ENCODE measurements at regions not wholly inside any gene's neighbourhood (a gene's known extent, or its start where the extent isn't known, plus 50 kb on each side); places are given as distances from the start of the nearest gene placed in this dataset.
A peak's percentile ranks its signal among the peaks of the same experiment; 100 is the strongest.

DNA sequence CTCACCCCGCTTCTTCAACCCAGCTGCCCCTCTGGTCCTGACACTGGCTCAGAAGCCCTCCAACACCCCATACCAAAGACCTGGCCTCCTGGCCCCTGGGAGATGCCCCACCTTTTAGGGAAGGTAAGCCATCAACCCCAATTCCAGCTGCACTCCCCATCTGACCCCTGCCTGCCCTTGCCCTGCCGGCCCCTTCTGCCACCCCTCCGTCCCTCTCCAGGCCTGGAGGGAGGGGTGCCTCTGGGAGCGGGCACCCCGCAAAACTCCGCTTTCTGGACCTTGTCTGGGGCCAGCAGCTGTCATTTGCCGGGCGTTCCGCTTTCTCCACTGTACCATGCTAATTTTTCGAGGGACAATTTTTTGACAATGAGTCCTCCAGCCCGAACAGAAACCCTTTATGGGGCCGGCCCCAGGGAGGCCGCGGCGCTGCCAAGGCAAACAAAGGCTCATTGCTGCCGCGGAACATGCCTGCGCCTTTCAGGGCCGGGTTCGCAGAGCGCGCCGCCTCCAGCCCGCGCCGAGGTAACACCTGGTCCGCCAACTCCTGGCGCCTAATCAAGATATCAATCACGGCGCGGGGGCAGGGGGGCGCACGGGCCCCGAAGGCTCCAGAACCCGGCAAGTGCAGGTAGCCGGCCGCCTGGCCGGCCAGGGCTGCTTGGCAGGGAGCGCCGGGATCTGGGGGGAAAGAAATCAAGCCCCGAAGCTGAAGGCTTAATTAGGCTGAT is 96.0 kb downstream of the INHBB start:
- DNase-seq, result peak; percentile 75

DNA sequence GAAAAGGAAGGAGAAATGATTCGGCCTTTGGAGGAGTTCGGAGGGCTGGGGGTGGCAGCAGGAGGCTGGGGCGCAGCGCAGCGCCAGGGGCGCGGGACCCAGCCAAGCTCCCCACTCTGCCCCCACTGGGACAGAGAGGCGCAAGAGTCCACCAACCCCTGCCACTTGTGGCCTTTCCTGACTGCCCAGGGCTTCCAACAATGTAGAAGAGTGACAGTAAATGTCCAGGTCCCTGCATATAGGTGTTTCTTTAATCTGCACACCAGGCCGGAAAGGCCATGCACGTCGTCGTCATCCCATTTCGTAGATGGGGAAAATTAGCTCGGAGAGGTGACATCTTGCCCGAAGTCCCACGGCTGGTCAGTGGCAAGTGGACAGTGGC is 96.6 kb downstream of the INHBB start:
- no peak for DNase-seq

DNA sequence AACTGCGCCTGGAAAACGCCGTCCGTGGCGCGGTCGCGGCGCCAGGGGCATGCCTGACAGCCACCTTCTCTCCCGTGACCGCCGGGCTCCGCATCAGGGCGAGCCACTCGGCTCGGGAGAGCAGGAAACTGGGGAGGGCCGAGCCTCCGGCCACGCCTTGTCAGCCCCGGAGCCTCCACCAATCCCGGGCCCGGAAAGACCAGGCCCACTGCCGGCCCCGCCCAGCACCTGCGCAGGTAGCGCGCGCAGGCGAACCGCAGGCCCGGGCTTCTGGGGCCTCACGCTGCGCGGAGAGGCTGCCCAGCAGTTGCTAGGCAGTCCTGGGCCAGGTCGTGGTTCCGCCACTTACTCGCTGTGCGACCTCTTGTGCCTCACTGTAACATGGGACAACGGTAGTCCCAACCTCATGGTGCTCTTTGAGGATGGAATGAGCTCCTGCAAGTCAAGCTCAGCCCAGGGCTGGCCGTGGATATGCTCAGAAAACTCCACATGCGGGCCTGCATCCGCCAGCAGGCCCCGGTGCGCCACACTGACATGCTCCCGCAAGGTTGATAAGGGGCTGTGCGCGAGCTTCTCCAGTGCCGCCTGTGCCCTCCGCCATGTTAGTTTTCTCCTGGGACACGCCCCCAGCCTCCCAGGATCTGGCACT is 97.1 kb downstream of the INHBB start:
- no peak for DNase-seq

DNA sequence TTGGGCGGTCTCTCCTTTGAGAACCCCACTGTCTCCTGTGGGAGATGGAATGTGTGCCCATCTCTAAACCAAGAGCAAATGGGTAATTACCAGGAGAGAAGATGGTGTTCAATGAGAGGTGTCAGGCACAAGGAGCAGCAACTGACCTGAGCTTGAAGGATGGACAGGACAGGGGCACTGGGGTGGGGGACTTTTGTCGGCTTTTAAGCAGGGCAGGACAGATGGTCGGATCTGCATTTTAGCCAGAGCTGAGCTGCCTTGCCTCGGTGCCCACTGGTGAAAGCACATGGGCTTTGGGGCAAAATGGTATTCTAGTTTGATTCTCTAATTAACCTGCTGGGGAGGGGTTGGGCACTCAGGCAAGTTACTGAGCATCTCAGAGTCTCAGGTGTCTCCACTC is 98.0 kb downstream of the INHBB start:
- no peak for DNase-seq

DNA sequence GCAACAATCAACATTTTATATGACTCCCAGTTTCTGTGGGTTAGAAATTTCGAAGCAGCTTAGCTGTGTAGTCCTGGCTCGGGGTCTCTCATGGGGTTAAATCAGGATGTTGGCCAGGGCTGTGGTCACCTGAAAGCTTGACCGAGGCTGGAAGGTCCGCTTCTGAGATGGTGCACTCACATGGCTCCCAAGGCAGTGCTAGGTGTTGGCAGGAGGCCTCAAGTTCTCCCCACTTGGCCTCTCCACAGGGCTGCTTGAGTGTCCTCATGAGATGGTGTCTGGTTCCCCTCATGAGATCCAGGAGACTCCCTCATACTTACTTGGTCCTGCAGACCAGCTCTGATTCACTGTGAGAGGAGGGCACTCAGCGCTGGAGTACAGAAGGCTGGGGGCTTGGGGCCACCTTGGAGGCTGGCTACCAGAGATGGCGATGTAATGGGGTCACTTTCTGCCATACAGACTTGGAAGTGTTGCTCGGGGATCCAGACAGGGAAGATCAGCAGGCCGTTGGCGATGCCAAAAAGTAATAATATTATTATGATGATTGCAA is 98.8 kb downstream of the INHBB start:
- DNase-seq, result no peak

DNA sequence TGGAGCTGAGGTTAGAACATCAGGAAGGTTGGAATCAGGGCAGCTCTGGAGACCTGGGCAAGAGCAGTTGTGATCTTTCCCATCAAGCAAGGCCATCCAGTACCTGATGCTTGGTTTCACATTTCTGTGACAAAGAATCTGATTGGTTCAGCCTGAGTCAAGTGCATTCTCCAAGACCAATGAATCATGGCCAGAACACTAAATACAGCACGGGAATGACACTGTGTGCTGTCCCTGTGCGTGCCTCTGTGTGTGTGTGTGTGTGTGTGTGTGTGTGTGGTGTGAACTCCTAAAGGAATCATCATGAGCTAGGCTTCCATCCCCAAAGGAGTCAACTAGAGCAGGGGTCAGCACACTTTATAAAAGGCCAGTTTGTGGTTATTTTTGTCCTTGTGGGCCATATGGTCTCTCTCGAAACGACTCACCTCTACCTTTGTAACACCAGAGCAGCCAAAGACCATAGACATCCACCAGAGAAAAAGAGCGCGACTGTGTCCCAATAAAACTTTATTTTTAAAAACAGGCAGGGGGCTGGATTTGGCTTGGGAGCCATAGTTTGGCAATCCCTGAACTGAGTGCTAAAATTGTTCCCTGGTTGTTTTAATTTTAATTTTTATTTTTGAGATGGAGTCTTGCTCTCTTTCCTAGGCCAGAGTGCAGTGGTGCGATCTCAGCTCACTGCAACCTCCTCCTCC is 99.7 kb downstream of the INHBB start:
- peak; percentile 44 for DNase-seq

DNA sequence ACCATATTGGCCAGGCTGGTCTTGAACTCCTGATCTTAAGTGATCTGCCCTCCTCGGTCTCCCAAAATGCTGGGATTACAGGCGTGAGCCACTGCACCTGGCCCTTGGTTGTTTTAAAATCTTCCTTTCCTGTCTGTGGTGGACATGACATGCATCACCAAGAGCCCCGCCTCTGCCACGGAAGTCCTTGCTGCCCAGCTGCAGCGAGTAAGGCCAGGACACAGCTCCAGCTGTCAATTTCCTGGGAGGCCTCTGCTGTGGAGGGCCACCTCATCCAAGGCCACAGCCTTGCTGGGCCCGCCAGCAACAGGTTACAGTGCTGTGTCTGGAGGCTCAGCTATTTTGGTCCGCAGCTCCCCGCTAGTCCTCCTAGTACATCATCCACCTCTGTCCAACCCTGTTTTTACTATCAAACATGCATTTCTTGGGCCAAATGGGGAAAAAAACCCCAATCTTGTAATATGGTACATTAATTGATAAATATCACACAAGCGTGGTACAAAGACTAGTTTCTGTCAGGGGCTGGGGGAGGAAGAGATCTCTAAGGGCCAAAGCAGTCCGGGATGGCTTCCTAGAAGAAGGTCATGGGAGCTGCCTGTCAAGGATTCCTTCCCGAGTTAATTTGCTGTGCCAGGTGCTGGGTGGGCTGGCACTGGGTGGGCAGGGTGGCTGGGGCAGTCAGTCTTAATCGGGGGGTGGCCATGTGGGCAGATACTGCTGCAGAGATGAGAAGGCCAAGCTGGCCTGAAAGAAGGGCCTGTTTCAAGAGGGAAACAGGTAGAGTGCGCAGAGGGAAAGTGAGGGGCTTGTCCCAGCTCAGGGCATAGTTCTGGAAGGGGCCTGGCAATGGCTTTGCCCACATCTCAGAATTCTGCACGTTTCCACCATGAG is 100.5 kb downstream of the INHBB start:
- DNase-seq, result no peak

DNA sequence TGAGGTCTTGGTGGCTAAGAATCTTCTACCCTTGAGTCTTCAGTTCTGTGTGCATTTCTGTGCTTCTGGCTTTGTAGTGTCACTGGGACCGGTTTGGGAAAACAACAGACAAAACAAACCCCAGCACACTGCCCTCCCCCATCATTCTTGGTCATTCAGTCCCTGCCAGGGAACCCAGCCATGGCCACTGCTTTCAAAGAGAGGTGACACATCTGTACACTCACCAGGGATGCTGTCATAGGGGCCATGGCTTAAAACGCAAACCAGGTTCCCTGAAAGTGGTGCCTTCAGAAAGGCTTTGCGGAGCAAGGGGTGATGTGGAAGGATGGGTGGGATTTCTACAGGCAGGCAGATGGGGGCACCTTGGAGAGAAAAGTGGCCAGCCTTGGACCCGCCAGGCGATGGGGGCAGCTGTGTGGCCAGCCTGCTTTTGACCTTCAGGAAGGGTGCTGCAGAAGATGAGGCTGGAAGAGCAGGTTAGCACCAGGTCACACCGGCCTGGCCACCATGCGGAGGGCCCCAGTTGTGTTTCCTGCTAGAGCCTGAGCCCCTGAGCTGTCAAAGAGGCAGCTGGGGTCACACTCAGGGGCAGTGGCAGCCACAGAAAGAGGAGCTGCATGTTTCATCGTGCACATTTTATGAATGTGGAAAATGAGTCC is 101.3 kb downstream of the INHBB start:
- DNase-seq, result no peak

DNA sequence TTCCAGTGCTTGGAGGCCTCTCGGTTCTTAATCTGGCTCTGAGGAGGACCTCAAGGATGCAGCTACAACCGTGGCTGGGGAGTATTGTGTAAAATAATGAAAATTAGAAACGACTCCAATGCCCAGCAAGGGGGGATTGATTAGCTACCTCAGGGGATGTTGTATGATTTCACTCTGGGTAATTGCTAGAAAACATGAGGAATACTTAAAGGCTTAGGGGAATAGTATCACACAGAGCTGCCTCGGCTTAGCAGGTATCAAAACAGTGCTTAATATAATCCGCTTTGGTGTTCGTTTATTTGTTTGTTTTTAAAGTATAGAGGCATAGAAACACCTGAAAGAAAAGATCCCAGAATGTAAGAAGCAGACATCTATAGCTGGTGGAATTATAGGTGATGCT is 102.5 kb downstream of the INHBB start:
- DNase-seq, result no peak

DNA sequence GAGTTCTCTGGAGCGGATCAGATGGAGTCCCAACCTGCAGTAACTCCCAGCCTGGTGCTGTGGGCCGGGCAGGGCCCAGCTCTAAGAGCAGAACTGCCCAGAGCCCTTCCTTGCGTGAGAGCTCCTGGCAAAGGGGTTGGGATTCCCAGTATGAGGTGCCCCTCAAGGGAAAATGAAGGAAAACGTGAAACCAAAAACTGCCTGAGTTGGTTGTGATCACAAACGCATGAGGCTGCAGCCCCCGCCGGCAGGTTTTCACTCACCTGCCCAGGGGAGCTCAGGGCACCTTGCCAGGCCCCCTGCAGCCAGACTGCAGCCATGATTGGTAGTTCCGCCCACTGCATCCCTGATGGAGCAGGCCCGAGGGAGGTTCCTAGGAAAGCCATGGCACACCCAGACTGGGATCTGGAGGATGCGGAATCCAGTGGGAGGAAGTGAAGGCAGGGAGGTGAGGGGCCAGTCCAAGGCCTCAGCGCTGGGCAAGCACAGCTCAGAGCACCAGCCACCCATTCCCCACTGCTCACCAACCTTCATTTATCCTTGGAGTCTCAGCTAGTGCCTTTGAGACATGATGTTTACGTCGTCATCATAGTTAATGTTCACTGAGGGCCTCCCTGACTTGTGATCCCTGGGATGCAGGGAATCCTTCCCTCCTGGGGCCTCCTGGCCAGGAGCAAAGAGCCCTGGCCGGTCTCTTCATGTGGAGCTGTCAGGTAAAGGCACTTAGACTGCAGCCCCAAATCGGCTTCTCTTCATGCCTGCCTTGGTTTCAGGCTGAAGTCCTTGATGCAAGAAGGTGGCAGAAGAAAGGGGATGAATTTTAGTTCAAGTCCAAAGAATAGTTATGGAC is 103.2 kb downstream of the INHBB start:
- DNase-seq, result no peak

DNA sequence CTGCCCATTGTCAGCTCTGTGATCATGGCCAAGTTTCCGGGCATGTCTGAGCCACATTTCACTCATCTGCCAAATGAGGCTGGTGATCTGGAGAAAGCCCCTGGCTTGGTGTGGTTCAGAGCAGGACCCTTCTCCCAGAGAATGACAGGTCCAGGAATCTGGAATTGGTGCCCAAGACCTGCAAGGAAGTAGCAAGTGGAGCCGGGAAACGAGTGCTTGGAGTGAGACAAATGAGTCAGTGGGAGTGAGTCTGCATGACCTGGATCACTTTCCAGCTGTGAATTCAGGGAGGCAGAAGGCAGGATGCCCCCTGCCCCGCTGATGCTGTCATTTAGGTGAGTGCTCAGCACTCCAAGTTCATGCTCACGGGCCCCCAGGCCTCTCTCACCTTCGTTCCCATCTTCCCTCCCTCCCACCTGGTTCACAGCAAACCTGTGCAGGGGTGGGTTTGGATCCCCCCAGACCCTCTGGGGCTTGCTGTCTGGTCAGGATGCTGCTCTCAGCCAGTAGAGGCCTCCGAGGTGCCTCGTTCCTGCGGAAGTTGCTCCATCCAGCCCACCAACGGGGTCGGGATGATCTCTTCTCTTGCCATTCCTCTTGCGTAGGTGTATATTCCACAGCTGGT is 104.4 kb downstream of the INHBB start:
- no peak for DNase-seq

DNA sequence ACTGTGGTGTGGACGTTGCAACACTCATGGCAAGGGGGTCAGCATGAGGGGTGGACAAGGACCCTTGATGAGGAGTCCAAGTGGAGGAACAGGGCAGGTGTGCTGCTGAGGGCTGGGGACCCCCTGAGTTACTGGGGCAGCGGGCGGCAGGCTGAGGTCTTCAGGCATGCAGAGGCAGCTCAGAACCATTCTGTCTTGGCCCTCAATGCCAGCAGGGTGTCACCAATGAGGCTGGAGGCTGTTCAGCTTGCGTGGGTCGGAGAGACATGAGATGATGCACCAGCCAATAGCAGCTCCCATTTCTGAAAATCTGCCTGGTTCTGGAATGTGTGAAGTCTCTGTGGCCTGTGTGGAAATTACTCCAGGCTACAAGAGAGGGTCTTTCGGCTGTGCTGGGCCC is 105.4 kb downstream of the INHBB start:
- DNase-seq, result no peak

DNA sequence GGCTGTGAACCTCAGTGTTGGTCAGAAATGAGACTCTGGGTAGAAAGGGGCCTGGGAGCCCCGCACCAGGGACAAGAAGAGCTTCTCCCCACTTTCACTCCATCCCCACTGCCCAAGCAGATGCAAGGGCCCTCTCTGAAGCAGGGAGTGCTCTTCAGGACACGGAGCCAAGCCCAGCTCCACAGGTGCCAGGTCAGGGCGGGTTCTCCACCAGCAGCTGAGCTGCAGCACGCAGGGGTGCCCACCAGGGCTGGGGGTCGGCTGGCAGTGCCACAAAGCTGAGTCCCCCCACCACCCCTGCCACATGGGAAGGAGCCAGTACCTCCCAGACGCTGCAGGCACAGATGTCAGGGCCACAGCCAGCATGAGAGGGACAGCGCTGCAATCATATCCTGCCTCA is 106.2 kb downstream of the INHBB start:
- no peak for DNase-seq

DNA sequence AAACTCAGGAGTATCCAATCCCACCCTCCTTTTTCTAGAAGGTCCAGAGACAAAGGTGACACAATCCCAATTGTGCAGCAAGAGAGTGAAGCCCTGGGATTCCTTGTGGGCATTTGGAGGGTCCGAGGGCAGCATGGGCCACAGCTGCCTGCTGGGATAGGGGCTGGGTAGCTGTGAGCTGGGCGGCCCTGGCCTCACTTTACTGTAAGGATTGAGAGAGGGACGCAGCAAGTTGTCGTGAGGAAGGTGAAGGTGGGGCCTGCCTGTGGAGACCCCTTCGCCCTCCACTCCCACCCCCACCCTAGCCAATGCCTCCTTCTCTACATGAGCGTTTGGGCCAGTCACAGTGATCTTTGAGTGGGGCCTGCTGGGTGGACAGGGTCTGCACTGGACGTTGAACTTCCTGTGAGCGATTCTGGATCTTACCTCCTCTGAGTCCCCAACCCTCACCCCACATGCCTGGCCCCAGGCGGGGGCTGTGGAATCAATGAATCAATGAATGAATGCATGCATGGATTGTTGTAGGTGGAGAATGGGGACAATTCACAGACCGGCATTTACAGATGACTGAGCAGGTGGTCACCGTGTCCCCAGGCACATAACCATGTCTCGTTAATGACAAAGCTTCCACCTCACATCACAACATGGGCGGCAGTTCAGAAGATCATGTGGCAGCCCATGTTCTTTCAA is 107.2 kb downstream of the INHBB start:
- DNase-seq, result no peak

DNA sequence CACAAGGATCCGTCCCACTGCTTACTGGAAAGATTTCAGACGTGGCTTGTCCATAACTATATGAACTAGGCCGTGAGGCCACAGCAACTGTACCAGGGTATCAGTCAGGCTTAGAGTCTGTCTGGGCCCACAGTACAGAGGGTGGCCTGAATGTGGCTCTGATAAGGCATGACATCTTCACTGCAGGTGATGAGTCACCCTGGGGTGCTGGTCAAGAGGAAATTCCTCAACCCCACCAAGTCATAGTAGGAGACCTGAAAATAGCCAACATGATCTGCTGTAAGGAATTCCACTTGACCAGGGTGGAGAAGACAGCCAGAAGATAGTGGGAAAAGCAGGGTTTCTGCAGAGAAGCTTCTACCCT is 107.7 kb downstream of the INHBB start:
- DNase-seq, result peak; percentile 62

DNA sequence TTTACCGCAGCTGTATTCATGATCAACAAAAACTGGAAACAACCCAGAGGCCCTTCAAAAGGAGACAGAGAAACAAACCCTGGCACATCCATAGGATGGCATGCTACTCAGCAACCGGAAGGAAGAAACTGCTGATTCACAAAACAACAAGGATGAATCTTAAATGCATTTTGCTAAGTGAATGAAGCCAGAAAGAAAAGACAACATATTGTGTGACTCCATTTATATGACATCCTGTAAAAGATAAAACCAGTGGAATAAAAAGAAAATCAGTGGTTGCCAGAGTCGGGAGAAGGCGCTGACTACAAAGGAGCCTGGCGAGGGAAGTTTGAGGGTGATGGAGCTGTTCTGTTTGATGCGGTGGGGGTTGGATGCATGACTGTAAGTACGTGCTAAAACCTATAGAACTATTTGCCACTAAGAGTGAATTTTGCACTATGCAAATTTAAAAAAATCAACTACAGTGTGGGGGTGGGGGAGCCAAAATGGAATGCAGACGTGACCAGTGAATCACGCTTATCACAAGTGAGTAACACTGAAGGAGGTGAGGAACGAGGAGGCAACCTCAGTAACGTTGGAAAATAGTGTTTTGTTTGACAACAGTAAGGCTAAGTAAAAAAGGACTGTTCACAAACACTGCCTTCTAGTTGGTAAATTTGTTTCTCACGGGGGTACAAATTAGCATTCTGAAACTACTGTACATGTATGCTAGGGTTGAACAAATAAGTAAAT is 108.9 kb downstream of the INHBB start:
- DNase-seq, result peak; percentile 52

DNA sequence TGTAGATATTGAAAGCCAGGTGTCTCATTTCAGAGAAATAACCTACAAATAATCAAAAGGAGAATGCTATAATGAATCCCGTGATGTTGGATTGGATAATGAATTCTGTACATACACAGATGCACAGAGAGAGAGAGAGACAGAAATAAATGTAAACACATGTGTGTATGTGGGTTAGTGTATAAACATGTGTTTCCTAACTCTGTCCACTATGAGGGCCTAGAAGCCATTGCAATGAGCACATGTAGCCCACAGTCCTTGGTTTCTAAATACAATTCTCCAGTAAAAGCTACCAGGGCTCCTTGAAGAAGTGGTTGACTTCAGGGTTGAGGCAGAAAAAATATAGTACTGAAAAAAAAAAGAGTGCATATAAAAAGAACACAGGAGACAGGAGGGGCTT is 109.5 kb downstream of the INHBB start:
- DNase-seq, result no peak

DNA sequence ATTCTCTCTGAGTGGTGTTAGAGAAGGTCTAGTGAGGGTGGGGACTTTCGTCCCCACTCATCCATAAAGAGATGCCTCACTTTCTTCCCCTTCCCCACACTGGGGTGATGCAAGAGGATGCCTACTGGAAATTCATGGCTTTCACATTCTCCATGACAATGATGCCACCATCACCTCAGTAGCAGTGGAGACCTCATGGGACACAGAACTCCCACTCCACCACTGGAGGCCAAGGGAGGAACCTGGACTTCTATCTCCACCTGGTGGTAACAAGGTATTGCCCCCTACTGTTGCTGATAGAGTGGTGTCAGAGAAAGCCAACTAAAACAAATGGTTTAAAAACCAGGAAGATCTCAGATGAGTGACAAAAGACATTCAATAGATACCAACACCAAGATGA is 110.9 kb downstream of the INHBB start:
- no peak for DNase-seq

DNA sequence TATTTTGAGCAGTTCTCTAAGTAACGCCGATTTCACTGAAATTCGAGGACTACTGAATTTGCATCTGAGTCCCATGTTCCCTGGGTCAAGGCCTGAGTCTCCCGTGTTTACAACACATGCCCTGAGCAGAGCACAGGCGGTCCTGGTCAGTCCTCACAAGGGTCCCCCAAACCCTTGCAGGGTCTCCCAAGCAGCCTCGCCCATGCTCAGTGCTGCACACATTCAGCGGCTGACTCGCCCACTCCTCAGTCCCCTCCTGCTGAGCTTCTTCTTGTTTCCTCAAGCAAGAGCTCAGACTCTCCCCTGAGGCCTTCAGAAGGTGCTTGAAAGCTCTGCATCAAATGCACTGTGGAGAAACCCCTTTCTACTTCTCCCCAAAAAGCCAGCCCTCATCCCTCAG is 114.6 kb downstream of the INHBB start:
- DNase-seq, result no peak
